HG03521 (cell line): ENCODE measurements at regions not wholly inside any gene's neighbourhood (a gene's known extent, or its start where the extent isn't known, plus 50 kb on each side); places are given as distances from the start of the nearest gene placed in this dataset.

Experiments used
- ATAC-seq: cut with Tn5 transposase; IDR thresholded peaks from one replicate; pipeline ENCODE4 v1.9.1; 2021; ENCODE audit warnings: mild to moderate bottlenecking, moderate library complexity; ENCODE audit not compliant: unreplicated experiment

GRCh38 chr21:39057121-39057520, 126.1 kb downstream of the PSMG1 start:
- no peak for ATAC-seq

GRCh38 chr21:39056636-39057035, 126.6 kb downstream of the PSMG1 start:
- ATAC-seq: no peak

- no peak for ATAC-seq
Observed at GRCh38 chr21:39055167-39055767, 128.0 kb downstream of the PSMG1 start.

- no peak for ATAC-seq
Observed at GRCh38 chr21:39054066-39054465, 129.2 kb downstream of the PSMG1 start.

- no peak for ATAC-seq
Observed at GRCh38 chr21:39053126-39053525, 130.1 kb downstream of the PSMG1 start.

GRCh38 chr21:39052718-39053117, 130.5 kb downstream of the PSMG1 start:
- ATAC-seq: no peak

- ATAC-seq: no peak
Observed at GRCh38 chr21:39051588-39051949, 131.7 kb downstream of the PSMG1 start.

GRCh38 chr21:39050841-39051587, 132.2 kb downstream of the PSMG1 start:
- no peak for ATAC-seq

GRCh38 chr21:39048574-39048973, 134.7 kb downstream of the PSMG1 start:
- ATAC-seq: no peak

GRCh38 chr21:39048064-39048463, 135.2 kb downstream of the PSMG1 start:
- ATAC-seq: no peak

- ATAC-seq: no peak
Observed at GRCh38 chr21:39047046-39047445, 136.2 kb downstream of the PSMG1 start.

GRCh38 chr21:39046236-39046916, 136.9 kb downstream of the PSMG1 start:
- no peak for ATAC-seq

- ATAC-seq: no peak
Observed at GRCh38 chr21:39041816-39042215, 141.4 kb downstream of the PSMG1 start.

- ATAC-seq: no peak
Observed at GRCh38 chr21:39040494-39041110, 142.6 kb downstream of the PSMG1 start.

GRCh38 chr21:39037807-39038405, 145.3 kb downstream of the PSMG1 start:
- no peak for ATAC-seq

- no peak for ATAC-seq
Observed at GRCh38 chr21:39036581-39036980, 146.7 kb downstream of the PSMG1 start.

- ATAC-seq: no peak
Observed at GRCh38 chr21:39034590-39035536, 148.4 kb downstream of the PSMG1 start.

GRCh38 chr21:39033878-39034589, 149.2 kb downstream of the PSMG1 start:
- no peak for ATAC-seq
